ENCODE measurements at regions not wholly inside any gene's neighbourhood (a gene's known extent, or its start where the extent isn't known, plus 50 kb on each side); places are given as distances from the start of the nearest gene placed in this dataset.

DNA sequence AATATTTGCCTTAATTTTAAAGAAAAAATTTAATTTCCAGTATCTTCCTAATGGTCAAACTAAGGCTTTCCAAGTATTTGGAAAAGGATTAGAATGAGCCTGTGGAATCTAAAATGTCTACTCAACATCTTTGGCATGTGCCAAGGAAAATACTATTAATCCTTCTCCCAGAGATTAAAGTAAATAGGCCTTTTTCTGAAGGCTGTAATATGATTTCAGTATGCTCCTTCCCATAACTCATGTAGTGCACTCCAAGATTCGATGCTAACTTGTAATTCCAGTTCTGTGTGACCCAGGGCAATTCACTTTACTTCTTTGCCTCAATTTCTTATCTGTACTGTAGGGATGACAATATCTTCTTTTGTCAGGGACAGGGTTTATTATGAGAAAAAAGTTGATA lies 196.9 kb downstream of the ZIC5 start:
- no peak for TF ChIP-seq POLR2A (IDR thresholded peaks at IDR 0.05)
- TF ChIP-seq, protein P1, sequence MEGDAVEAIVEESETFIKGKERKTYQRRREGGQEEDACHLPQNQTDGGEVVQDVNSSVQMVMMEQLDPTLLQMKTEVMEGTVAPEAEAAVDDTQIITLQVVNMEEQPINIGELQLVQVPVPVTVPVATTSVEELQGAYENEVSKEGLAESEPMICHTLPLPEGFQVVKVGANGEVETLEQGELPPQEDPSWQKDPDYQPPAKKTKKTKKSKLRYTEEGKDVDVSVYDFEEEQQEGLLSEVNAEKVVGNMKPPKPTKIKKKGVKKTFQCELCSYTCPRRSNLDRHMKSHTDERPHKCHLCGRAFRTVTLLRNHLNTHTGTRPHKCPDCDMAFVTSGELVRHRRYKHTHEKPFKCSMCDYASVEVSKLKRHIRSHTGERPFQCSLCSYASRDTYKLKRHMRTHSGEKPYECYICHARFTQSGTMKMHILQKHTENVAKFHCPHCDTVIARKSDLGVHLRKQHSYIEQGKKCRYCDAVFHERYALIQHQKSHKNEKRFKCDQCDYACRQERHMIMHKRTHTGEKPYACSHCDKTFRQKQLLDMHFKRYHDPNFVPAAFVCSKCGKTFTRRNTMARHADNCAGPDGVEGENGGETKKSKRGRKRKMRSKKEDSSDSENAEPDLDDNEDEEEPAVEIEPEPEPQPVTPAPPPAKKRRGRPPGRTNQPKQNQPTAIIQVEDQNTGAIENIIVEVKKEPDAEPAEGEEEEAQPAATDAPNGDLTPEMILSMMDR (IDR thresholded peaks at IDR 0.05): no peak
- no peak for TF ChIP-seq EP300 (IDR thresholded peaks at IDR 0.05)
- Histone ChIP-seq H3K4me3 (no peak overlapping the region), H3K27me3 (no peaks in the 10 kb centered on the region), H3K27ac (no peak overlapping the region), H3K4me1 (ENCODE audit: insufficient read depth) (no peaks in the 10 kb centered on the region), H3K36me3 (no peaks in the 10 kb centered on the region), H3K9me3 (no peaks in the 10 kb centered on the region)
- DNase-seq: no peak
- WGBS, 3 donors: 19 to 59% (median 50%) methylated on average over 1 of the region's 1 CpG
- intact Hi-C loops (cut with DNase I): no loop called here

DNA sequence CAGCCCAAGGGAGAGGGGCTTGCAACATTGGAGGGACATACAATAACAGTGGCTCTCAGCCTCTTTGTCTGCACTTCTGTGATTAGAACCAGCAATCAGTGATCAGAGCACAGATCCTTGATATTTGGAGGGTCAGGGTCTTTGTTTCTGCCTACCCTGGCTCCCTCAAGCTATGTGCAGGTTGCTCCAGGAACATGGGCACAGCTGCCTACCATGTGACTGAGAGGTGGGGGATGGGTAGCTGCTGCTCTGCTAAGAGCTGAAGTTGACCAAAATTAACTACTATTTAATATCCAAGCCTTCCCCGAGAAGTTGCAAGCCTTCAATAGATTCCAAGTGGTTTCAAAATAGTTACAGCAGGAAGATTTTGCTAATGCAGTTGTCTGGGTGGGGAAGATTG lies 202.6 kb downstream of the ZIC5 start:
- no peaks in the 10 kb centered on the region for H3K4me1 ChIP-seq (ENCODE audit: insufficient read depth)
- H3K36me3 ChIP-seq: no peaks in the 10 kb centered on the region
- no peak overlapping the region for H3K4me3 ChIP-seq
- TF ChIP-seq, protein P1 (IDR thresholded peaks at IDR 0.05): no peak
- no peak for TF ChIP-seq EP300 (IDR thresholded peaks at IDR 0.05)
- TF ChIP-seq POLR2A (IDR thresholded peaks at IDR 0.05): no peak
- H3K27me3 ChIP-seq: no peaks in the 10 kb centered on the region
- 71 to 85% (median 77%) methylated on average over 1 of the region's 1 CpG for WGBS, 3 donors
- no peak for DNase-seq
- intact Hi-C loops (cut with DNase I): no loop called here
- H3K27ac ChIP-seq: no peak overlapping the region
- no peaks in the 10 kb centered on the region for H3K9me3 ChIP-seq

DNA sequence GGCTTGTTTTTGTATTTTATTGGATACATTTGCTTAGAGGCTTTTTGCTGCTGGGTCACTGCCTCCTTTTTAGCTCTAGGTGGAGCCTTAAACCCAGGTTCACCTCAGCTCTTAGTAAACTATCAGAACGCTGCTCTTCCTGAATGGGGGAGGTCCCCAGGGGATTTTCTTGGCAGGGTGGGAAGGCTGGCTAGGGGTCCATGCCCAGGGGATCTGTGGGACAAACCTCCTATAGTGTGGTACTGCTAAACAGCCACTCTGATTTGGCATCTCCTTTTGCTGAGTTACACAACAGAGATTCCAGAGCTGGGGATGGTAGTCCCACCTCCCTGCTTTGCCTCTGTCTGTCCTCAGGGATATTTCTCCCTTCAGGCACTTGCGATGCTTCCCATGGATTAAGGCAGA lies 204.9 kb downstream of the ZIC5 start:
- Histone ChIP-seq H3K9me3 (no peaks in the 10 kb centered on the region), H3K4me3 (no peak overlapping the region), H3K27ac (no peak overlapping the region), H3K4me1 (ENCODE audit: insufficient read depth) (no peaks in the 10 kb centered on the region), H3K27me3 (no peaks in the 10 kb centered on the region), H3K36me3 (no peaks in the 10 kb centered on the region)
- no peak for DNase-seq
- intact Hi-C loops (cut with DNase I): no loop called here
- WGBS, 3 donors: 41 to 57% (median 45%) methylated on average over 2 of the region's 2 CpGs
- TF ChIP-seq POLR2A (IDR thresholded peaks at IDR 0.05): no peak
- TF ChIP-seq, protein P1 (IDR thresholded peaks at IDR 0.05): no peak
- TF ChIP-seq EP300 (IDR thresholded peaks at IDR 0.05): no peak

DNA sequence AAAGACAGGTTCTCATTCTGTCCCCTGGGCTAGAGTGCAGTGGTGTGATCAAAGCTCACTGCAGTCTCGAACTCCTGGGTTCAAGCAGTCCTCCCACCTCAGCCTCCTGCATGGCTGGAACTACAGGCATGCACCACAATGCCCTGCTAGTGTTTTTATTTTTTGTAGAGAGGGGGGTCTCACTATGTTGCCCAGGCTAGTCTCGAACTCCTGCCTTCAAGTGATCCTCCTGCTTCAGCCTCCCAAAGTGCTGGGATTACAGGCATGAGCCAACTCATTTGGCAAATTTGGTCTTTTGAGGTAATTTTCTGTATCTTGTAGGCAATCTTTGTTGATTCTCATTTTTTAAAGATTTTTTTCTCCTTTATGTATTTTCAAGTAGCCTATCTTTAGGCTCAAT lies 205.7 kb downstream of the ZIC5 start:
- intact Hi-C loops (cut with DNase I): no loop called here
- WGBS, 3 donors: 78 to 92% (median 84%) methylated on average over 2 of the region's 2 CpGs

More for the DNA sequence above, 205.7 kb downstream of the ZIC5 start:
- no peaks in the 10 kb centered on the region for H3K36me3 ChIP-seq
- H3K4me1 ChIP-seq (ENCODE audit: insufficient read depth): no peaks in the 10 kb centered on the region
- no peak overlapping the region for H3K4me3 ChIP-seq
- no peak overlapping the region for H3K27ac ChIP-seq
- no peak for DNase-seq
- TF ChIP-seq EP300 (IDR thresholded peaks at IDR 0.05): no peak
- TF ChIP-seq, protein P1 (IDR thresholded peaks at IDR 0.05): no peak
- no peak for TF ChIP-seq POLR2A (IDR thresholded peaks at IDR 0.05)
- H3K9me3 ChIP-seq: no peaks in the 10 kb centered on the region
- H3K27me3 ChIP-seq: no peaks in the 10 kb centered on the region
